ENCODE measurements at regions not wholly inside any gene's neighbourhood (a gene's known extent, or its start where the extent isn't known, plus 50 kb on each side); places are given as distances from the start of the nearest gene placed in this dataset.

DNA sequence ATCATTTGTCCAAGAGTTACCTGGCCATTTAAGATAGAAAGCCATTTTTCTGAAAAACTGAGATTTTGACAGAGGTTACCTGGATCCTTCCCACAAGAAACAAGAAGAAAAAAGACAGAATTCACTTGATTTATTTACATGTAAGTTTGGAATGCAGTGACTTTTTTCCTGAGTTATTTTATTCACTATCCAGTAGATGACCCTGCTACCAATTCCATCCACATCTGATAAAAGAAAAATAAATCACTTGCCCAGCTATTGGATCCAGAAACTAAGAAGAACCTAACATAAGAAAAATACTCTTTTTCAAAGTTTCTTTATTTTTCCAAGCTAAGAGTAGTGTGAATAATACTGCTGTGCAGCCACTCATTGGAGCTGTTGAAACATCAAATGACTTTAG lies 275.2 kb downstream of the CETN3 start:
- Mint-ChIP-seq H3K9me3 (ENCODE audit: unreplicated experiment) (no peaks in the 10 kb centered on the region), H3K27me3 (ENCODE audit: unreplicated experiment) (no peaks in the 10 kb centered on the region), H3K36me3 (ENCODE audit: unreplicated experiment) (no peaks in the 10 kb centered on the region), H3K4me1 (ENCODE audit: unreplicated experiment) (peaks cover 30% of the 10 kb centered on the region), H3K4me3 (ENCODE audit: unreplicated experiment) (no peak overlapping the region), H3K27ac (ENCODE audit: unreplicated experiment) (no peak overlapping the region)
- no peak for DNase-seq (ENCODE audit: extremely low spot score, unreplicated experiment)
- TF ChIP-seq, protein P1, sequence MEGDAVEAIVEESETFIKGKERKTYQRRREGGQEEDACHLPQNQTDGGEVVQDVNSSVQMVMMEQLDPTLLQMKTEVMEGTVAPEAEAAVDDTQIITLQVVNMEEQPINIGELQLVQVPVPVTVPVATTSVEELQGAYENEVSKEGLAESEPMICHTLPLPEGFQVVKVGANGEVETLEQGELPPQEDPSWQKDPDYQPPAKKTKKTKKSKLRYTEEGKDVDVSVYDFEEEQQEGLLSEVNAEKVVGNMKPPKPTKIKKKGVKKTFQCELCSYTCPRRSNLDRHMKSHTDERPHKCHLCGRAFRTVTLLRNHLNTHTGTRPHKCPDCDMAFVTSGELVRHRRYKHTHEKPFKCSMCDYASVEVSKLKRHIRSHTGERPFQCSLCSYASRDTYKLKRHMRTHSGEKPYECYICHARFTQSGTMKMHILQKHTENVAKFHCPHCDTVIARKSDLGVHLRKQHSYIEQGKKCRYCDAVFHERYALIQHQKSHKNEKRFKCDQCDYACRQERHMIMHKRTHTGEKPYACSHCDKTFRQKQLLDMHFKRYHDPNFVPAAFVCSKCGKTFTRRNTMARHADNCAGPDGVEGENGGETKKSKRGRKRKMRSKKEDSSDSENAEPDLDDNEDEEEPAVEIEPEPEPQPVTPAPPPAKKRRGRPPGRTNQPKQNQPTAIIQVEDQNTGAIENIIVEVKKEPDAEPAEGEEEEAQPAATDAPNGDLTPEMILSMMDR (IDR thresholded peaks at IDR 0.05): no peak

DNA sequence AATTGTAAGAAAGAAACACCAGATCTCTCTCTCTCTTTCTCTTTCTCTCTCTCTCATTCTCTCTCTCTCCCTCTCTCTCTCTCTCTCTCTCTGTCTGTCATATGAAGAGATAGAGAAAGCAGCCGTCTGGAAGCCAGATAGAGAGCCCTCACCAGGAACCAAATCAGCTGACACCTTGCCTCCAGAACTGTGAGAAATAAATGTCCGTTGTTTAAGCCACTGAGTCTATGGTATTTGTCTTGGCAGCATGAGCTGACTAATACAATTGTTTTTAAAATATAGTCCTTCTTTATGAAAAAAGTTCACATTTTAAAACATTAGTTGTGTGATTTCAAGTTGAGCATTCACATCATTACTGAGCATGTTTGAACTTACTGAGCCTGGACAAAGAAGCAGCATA lies 275.6 kb downstream of the CETN3 start:
- no peak for DNase-seq (ENCODE audit: extremely low spot score, unreplicated experiment)
- H3K27ac Mint-ChIP-seq (ENCODE audit: unreplicated experiment): peak overlapping the region; percentile 10
- H3K4me3 Mint-ChIP-seq (ENCODE audit: unreplicated experiment): no peak overlapping the region
- TF ChIP-seq, protein P1 (IDR thresholded peaks at IDR 0.05): no peak
- peaks cover 30% of the 10 kb centered on the region for H3K4me1 Mint-ChIP-seq (ENCODE audit: unreplicated experiment)
- H3K36me3 Mint-ChIP-seq (ENCODE audit: unreplicated experiment): no peaks in the 10 kb centered on the region
- no peaks in the 10 kb centered on the region for H3K27me3 Mint-ChIP-seq (ENCODE audit: unreplicated experiment)
- H3K9me3 Mint-ChIP-seq (ENCODE audit: unreplicated experiment): no peaks in the 10 kb centered on the region

DNA sequence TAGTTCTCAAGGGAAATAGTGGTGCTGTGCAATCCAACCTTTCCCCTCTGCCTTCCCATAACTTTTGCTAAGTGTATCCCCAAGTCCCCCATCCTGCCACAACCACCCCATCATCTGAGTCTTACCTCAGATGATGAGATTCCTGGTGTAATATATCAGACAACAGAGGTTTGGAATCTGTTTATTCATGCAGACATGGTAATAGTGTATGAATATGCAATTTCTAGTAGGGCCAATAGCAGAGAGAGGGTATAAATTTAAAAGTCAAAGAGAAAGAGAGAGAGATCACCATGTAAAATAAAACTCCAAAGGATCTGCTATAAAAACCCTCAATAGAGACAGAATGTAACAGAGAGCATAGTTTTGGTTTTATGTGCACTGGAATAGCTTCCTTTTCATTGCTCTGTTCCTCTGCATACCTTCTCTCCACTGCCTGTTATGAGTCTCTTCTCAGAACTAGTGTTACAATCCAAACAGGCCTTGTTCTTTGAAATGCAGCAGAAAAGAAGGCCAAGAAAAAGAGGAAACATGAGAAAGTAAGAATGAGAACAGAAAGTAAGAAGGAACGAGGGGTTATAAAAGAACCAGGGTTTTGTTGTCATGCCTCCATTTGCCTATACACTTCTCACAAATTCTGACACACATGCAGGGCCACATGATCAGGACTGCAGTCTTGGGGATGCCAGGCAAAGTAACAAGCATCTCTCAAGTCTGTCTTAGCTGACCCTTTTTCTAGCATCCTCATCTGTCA lies 278.0 kb downstream of the CETN3 start:
- H3K36me3 Mint-ChIP-seq (ENCODE audit: unreplicated experiment): no peaks in the 10 kb centered on the region
- H3K9me3 Mint-ChIP-seq (ENCODE audit: unreplicated experiment): no peaks in the 10 kb centered on the region
- no peaks in the 10 kb centered on the region for H3K27me3 Mint-ChIP-seq (ENCODE audit: unreplicated experiment)
- peak overlapping the region; percentile 62 for H3K27ac Mint-ChIP-seq (ENCODE audit: unreplicated experiment)
- TF ChIP-seq, protein P1 (IDR thresholded peaks at IDR 0.05): no peak
- no peak overlapping the region for H3K4me3 Mint-ChIP-seq (ENCODE audit: unreplicated experiment)
- no peak for DNase-seq (ENCODE audit: extremely low spot score, unreplicated experiment)
- peaks cover 30% of the 10 kb centered on the region for H3K4me1 Mint-ChIP-seq (ENCODE audit: unreplicated experiment)

DNA sequence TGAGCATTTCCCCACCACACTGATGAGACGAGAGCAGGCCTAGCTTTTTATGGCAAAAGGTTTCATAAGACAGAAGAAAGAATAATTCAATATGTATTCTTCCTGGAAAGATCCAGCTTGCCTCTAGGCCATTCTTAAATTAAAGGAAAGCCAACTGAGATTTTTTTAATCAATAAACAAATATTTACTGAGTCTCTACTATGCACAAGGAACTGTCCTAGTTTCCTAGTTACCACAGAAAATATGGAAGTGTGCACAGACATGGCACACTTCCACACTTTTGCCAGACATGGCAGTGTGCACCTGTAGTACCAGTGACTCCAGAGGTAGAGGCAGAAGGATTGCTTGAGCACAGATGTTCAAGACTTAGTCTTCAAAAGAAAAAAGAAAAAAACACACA lies 281.0 kb downstream of the CETN3 start:
- H3K9me3 Mint-ChIP-seq (ENCODE audit: unreplicated experiment): no peaks in the 10 kb centered on the region
- H3K4me1 Mint-ChIP-seq (ENCODE audit: unreplicated experiment): peaks cover 15% of the 10 kb centered on the region
- TF ChIP-seq, protein P1 (IDR thresholded peaks at IDR 0.05): no peak
- no peaks in the 10 kb centered on the region for H3K36me3 Mint-ChIP-seq (ENCODE audit: unreplicated experiment)
- no peak for DNase-seq (ENCODE audit: extremely low spot score, unreplicated experiment)
- no peaks in the 10 kb centered on the region for H3K27me3 Mint-ChIP-seq (ENCODE audit: unreplicated experiment)
- no peak overlapping the region for H3K27ac Mint-ChIP-seq (ENCODE audit: unreplicated experiment)
- no peak overlapping the region for H3K4me3 Mint-ChIP-seq (ENCODE audit: unreplicated experiment)

DNA sequence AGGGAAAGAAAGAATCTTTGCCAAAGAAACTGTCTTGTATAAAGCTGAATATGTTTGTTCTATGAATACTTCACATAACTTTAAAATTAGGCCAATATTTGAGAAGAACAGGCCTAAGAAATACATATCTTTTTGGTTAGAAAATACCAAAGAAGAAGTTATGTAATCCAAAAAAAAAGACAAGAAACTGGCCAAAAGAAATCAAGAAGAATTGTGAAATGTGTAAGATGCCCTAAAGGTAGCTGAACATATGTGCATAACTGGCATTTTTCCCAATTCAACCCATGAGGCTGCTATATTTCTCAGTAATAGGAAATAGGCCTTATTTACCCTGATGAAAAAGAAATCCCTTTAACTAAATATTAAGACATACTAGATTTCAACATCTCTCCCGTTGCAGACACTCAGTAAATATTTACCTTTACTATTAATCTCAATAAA lies 290.0 kb downstream of the CETN3 start:
- H3K27me3 Mint-ChIP-seq (ENCODE audit: unreplicated experiment): no peaks in the 10 kb centered on the region
- DNase-seq (ENCODE audit: extremely low spot score, unreplicated experiment): no peak
- no peaks in the 10 kb centered on the region for H3K36me3 Mint-ChIP-seq (ENCODE audit: unreplicated experiment)
- H3K9me3 Mint-ChIP-seq (ENCODE audit: unreplicated experiment): peaks cover 4% of the 10 kb centered on the region
- peak overlapping the region; percentile 82 for H3K27ac Mint-ChIP-seq (ENCODE audit: unreplicated experiment)
- peaks cover 27% of the 10 kb centered on the region for H3K4me1 Mint-ChIP-seq (ENCODE audit: unreplicated experiment)
- TF ChIP-seq, protein P1 (IDR thresholded peaks at IDR 0.05): no peak
- H3K4me3 Mint-ChIP-seq (ENCODE audit: unreplicated experiment): peak overlapping the region; percentile 11
